A549 (cell line): ENCODE measurements at regions not wholly inside any gene's neighbourhood (a gene's known extent, or its start where the extent isn't known, plus 50 kb on each side); places are given as distances from the start of the nearest gene placed in this dataset.

ENCODE experiments used
- ATAC-seq, 2 experiments: fragments of 200-7000 bp in 1 of 2; fragments of >200 bp in 1 of 2; cut with Nextera tagmentation in 1 of 2; cut with Tn5 transposase in 1 of 2; 3 replicates each; pipeline versions ENCODE4 v1.8.0 to v1.9.1; 2018 to 2020; ENCODE audit warnings: mild to moderate bottlenecking in 1 of 2, moderate library complexity in 1 of 2
- CTCF ChIA-PET: fragments of 300-600 bp; sonication (Branson Sonifier 250); formaldehyde crosslinking; extraction: SDS; loops from one replicate; lab custom pipeline; 2021; ENCODE audit warnings: antibody characterized with exemption, inconsistent platforms; lab: Yijun Ruan, JAX
- POLR2A ChIA-PET: fragments of 350-600 bp; formaldehyde crosslinking; extraction: SDS; loops from one replicate; lab custom pipeline; 2021; ENCODE audit warnings: antibody characterized with exemption, inconsistent platforms; lab: Yijun Ruan, JAX
- DNase-seq, 2 experiments: peaks; one replicate each; pipeline versions ENCODE4 v3.0.0 to v3.0.0-alpha.2; 2011 to 2016; ENCODE audit warnings: low read depth in 1 of 2, low spot score in 1 of 2
- FAIRE-seq: peaks from 2 replicates; lab custom pipeline; 2011; peaks lifted over from hg19 to GRCh38; lab: Jason Lieb, UNC
- H3K27ac ChIP-seq, 2 experiments: fragments of >200 bp; sonication (Bioruptor Twin); formaldehyde crosslinking; 3 replicates each; pipeline ENCODE4 v1.5.1; 2016 to 2017
- H3K4me1 ChIP-seq: fragments of >200 bp; sonication (Bioruptor Twin); formaldehyde crosslinking; 3 replicates; pipeline ENCODE4 v1.6.1; 2016
- H3K4me2 ChIP-seq: fragments of >200 bp; sonication (Bioruptor Twin); formaldehyde crosslinking; 3 replicates; pipeline ENCODE4 v1.6.1; 2016
- H3K4me3 ChIP-seq: fragments of >200 bp; sonication (Bioruptor Twin); formaldehyde crosslinking; 3 replicates; pipeline ENCODE4 v1.5.1; 2016
- H3K9me3 ChIP-seq: fragments of >200 bp; sonication (Bioruptor Twin); formaldehyde crosslinking; 3 replicates; pipeline ENCODE4 v1.6.1; 2016
- CBX2 ChIP-seq: fragments of 200-600 bp; sonication (generic); IDR thresholded peaks from 2 replicates; pipeline ENCODE4 v1.6.1; 2016; ENCODE audit warnings: low read depth, mild to moderate bottlenecking, borderline replicate concordance
- CBX8 ChIP-seq: fragments of 200-600 bp; sonication (generic); IDR thresholded peaks from 2 replicates; pipeline ENCODE4 v1.6.1; 2016
- CHD2 ChIP-seq: fragments of 150-350 bp; IDR thresholded peaks from 2 replicates; pipeline ENCODE4 v1.6.1; 2014; ENCODE audit warnings: low read length; ENCODE audit not compliant: partially characterized antibody
- CHD4 ChIP-seq: fragments of 200-600 bp; sonication (generic); IDR thresholded peaks from 2 replicates; pipeline ENCODE4 v1.6.1; 2016; ENCODE audit warnings: antibody characterized with exemption, mild to moderate bottlenecking, borderline replicate concordance
- ESRRA ChIP-seq: fragments of 150-350 bp; IDR thresholded peaks from 2 replicates; pipeline ENCODE4 v1.6.1; 2014; ENCODE audit warnings: mild to moderate bottlenecking, low read length, borderline replicate concordance
- FOXS1 ChIP-seq: fragments of 250-450 bp; sonication (Bioruptor Pico); IDR thresholded peaks from 2 replicates; pipeline ENCODE4 v1.5.0; 2020; ENCODE audit warnings: mild to moderate bottlenecking, moderate library complexity
- HOXB13 ChIP-seq: fragments of 250-450 bp; sonication (Bioruptor Pico); IDR thresholded peaks from 2 replicates; pipeline ENCODE4 v1.5.0; 2020; ENCODE audit warnings: low read depth, mild to moderate bottlenecking, moderate library complexity
- HOXB5 ChIP-seq: fragments of 250-450 bp; sonication (Bioruptor Pico); IDR thresholded peaks from 2 replicates; pipeline ENCODE4 v1.5.0; 2020; ENCODE audit warnings: mild to moderate bottlenecking, moderate library complexity
- JUN ChIP-seq, 2 experiments: fragments of >200 bp; sonication (Bioruptor Twin); formaldehyde crosslinking; IDR thresholded peaks; 2 replicates in 1 of 2; 3 replicates in 1 of 2; pipeline ENCODE4 v1.6.1; 2016 to 2017
- JUNB ChIP-seq: fragments of >200 bp; sonication (Bioruptor Twin); formaldehyde crosslinking; IDR thresholded peaks from 2 replicates; pipeline ENCODE4 v1.6.1; 2016
- KDM1A ChIP-seq: fragments of 200-600 bp; sonication (generic); IDR thresholded peaks from 2 replicates; pipeline ENCODE4 v1.6.1; 2016; ENCODE audit warnings: low read depth, mild to moderate bottlenecking
- MAFK ChIP-seq: fragments of 450-650 bp; IDR thresholded peaks from 2 replicates; pipeline ENCODE4 v1.6.1; 2014; ENCODE audit not compliant: partially characterized antibody
- MAZ ChIP-seq: fragments of 150-350 bp; IDR thresholded peaks from 2 replicates; pipeline ENCODE4 v1.6.1; 2014; ENCODE audit warnings: antibody characterized with exemption, low read depth, low read length, borderline replicate concordance
- NR3C1 ChIP-seq: fragments of >200 bp; sonication (Bioruptor Twin); formaldehyde crosslinking; IDR thresholded peaks from 3 replicates; pipeline ENCODE4 v1.6.1; 2017
- PHF8 ChIP-seq: fragments of 200-600 bp; sonication (generic); IDR thresholded peaks from 2 replicates; pipeline ENCODE4 v1.6.1; 2016; ENCODE audit warnings: low read depth, mild to moderate bottlenecking, antibody characterized with exemption, moderate library complexity, borderline replicate concordance
- POLR2A ChIP-seq: IDR thresholded peaks from 2 replicates; pipeline ENCODE4 v1.6.1; 2012; ENCODE audit warnings: mild to moderate bottlenecking, low read length
- RARB ChIP-seq: fragments of 250-450 bp; sonication (Bioruptor Pico); IDR thresholded peaks from 2 replicates; pipeline ENCODE4 v1.8.0; 2021; ENCODE audit warnings: mild to moderate bottlenecking, moderate library complexity
- RCOR1 ChIP-seq: fragments of 150-350 bp; IDR thresholded peaks from 2 replicates; pipeline ENCODE4 v1.6.1; 2014; ENCODE audit warnings: antibody characterized with exemption, low read length, low read depth
- RFX5 ChIP-seq: fragments of 450-650 bp; IDR thresholded peaks from 2 replicates; pipeline ENCODE4 v1.7.1; 2014; ENCODE audit warnings: antibody characterized with exemption, mild to moderate bottlenecking, moderate library complexity
- TP53 ChIP-seq: fragments of 250-450 bp; sonication (Bioruptor Pico); IDR thresholded peaks from 2 replicates; pipeline ENCODE4 v1.5.0; 2021; ENCODE audit warnings: mild to moderate bottlenecking, moderate library complexity
- ZC3H11A ChIP-seq: fragments of 450-650 bp; IDR thresholded peaks from 2 replicates; pipeline ENCODE4 v1.6.1; 2014; ENCODE audit warnings: antibody characterized with exemption, mild to moderate bottlenecking
- ZFP36 ChIP-seq: fragments of 450-650 bp; IDR thresholded peaks from 2 replicates; pipeline ENCODE4 v1.6.1; 2014; ENCODE audit warnings: borderline replicate concordance; ENCODE audit not compliant: partially characterized antibody
- ZNF302 ChIP-seq: fragments of 250-450 bp; sonication (Bioruptor Pico); IDR thresholded peaks from 2 replicates; pipeline ENCODE4 v1.9.0; 2021; ENCODE audit warnings: inconsistent platforms, mild to moderate bottlenecking, moderate library complexity
- ZSCAN20 ChIP-seq: fragments of 250-450 bp; sonication (Bioruptor Pico); IDR thresholded peaks from 2 replicates; pipeline ENCODE4 v1.8.0; 2022; ENCODE audit warnings: mild to moderate bottlenecking, moderate library complexity
- WGBS: methylation state at CpG from one replicate; pipeline ENCODE4 v1.1.6; 2017; ENCODE audit errors: missing lambda C conversion rate; 5-methylcytosine and 5-hydroxymethylcytosine counted together
- TF ChIP-seq, protein P1 (sequence below): fragments of 150-350 bp; IDR thresholded peaks from 2 replicates; pipeline ENCODE4 v1.6.1; 2014; ENCODE audit warnings: low read depth, mild to moderate bottlenecking, low read length
- TF ChIP-seq, protein P2 (sequence below): IDR thresholded peaks from 2 replicates; pipeline ENCODE4 v1.6.1; 2012
- TF ChIP-seq, protein P3 (sequence below): fragments of >200 bp; sonication (Bioruptor Twin); formaldehyde crosslinking; IDR thresholded peaks from 3 replicates; pipeline ENCODE4 v1.6.1; 2016
- TF ChIP-seq, protein P4 (sequence below): fragments of 200-600 bp; sonication (generic); IDR thresholded peaks from 2 replicates; pipeline ENCODE4 v1.6.1; 2016; ENCODE audit warnings: antibody characterized with exemption, mild to moderate bottlenecking, moderate library complexity
- TF ChIP-seq, protein P5 (sequence below): IDR thresholded peaks from 2 replicates; pipeline ENCODE4 v1.6.1; 2012; ENCODE audit warnings: low read depth, borderline replicate concordance

DNA sequence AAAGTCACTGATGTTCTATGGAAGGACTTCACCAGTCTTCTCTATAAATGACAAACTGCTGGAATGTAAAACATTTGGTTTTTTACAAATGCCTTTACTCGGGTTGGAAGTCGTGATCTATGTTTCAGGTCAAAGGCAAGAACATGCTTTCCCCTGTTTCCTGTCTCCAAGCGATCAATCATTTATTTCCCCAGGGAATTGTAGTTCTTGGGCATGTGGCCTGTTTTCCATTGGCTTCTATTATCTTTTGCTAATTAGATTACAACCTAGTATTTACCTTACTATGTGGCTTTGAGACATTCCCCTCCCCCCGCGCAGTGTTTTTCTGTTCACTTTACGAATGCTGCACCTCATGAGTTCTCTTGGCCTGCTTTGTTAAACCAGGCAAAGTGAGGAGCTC is 684.2 kb downstream of the EPHA4 start:
- CTCF ChIA-PET = no interaction called here
- TF ChIP-seq PHF8 = no peak
- TF ChIP-seq, protein P1, sequence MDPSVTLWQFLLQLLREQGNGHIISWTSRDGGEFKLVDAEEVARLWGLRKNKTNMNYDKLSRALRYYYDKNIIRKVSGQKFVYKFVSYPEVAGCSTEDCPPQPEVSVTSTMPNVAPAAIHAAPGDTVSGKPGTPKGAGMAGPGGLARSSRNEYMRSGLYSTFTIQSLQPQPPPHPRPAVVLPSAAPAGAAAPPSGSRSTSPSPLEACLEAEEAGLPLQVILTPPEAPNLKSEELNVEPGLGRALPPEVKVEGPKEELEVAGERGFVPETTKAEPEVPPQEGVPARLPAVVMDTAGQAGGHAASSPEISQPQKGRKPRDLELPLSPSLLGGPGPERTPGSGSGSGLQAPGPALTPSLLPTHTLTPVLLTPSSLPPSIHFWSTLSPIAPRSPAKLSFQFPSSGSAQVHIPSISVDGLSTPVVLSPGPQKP = no peak
- no peak for TF ChIP-seq ZSCAN20 (CRISPR knock-in tag)
- no peak for TF ChIP-seq KDM1A
- Histone ChIP-seq H3K27ac (no peak overlapping the region), H3K4me3 (no peak overlapping the region), H3K4me2 (no peak overlapping the region), H3K9me3 (0 out of 3 replicates have a peak, but pooled peaks cover 3% of the 10 kb centered on the region), H3K4me1 (no peaks in the 10 kb centered on the region)
- WGBS = 62% methylated on average over 6 of the region's 6 CpGs
- no peak for DNase-seq
- ATAC-seq = no peak
- FAIRE-seq = no peak
- POLR2A ChIA-PET = no interaction called here

DNA sequence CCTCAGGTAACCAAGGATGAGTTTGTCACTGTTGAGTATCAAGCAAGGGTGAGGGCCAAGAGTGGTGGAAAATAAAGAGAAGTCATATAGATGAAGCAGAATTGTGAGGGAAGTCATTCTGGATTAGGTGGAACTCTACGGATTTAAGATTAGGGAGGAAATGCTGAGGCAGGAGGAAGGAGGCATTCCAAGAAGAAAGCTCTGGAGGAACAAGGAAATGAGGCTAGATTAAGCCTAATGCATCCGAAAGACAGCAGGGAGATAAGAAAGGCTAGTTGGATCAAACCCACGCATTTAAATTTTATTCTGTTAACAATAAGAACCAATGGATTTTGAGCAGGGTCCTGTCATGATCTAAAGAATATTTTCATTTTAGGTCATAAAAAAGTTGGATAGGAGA is 681.2 kb downstream of the EPHA4 start:
- DNase-seq (no peak), ATAC-seq (no peak), FAIRE-seq (no peak)
- no peak overlapping the region for H3K4me3 ChIP-seq
- 0 out of 3 replicates have a peak, but pooled peaks cover 3% of the 10 kb centered on the region for H3K9me3 ChIP-seq
- H3K27ac ChIP-seq = no peak overlapping the region
- no peaks in the 10 kb centered on the region for H3K4me1 ChIP-seq
- ChIA-PET CTCF (no interaction called here), POLR2A (no interaction called here)
- 60% methylated on average over 3 of the region's 3 CpGs for WGBS
- H3K4me2 ChIP-seq = no peak overlapping the region
- TF ChIP-seq CHD4 (no peak), FOXS1 (CRISPR knock-in tag) (no peak), CBX2 (no peak), RCOR1 (no peak), ESRRA (no peak), TP53 (CRISPR knock-in tag) (no peak), RARB (CRISPR knock-in tag) (no peak), MAFK (no peak), JUN (IDR thresholded peaks at IDR 0.05) (no peak), CBX8 (no peak), CHD2 (no peak), MAZ (no peak), JUNB (no peak), HOXB13 (no peak), RFX5 (no peak), HOXB5 (CRISPR knock-in tag) (no peak), POLR2A (no peak), NR3C1 (no peak)
- TF ChIP-seq, protein P2, sequence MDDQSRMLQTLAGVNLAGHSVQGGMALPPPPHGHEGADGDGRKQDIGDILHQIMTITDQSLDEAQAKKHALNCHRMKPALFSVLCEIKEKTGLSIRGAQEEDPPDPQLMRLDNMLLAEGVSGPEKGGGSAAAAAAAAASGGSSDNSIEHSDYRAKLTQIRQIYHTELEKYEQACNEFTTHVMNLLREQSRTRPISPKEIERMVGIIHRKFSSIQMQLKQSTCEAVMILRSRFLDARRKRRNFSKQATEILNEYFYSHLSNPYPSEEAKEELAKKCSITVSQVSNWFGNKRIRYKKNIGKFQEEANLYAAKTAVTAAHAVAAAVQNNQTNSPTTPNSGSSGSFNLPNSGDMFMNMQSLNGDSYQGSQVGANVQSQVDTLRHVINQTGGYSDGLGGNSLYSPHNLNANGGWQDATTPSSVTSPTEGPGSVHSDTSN = no peak
- TF ChIP-seq, protein P3, sequence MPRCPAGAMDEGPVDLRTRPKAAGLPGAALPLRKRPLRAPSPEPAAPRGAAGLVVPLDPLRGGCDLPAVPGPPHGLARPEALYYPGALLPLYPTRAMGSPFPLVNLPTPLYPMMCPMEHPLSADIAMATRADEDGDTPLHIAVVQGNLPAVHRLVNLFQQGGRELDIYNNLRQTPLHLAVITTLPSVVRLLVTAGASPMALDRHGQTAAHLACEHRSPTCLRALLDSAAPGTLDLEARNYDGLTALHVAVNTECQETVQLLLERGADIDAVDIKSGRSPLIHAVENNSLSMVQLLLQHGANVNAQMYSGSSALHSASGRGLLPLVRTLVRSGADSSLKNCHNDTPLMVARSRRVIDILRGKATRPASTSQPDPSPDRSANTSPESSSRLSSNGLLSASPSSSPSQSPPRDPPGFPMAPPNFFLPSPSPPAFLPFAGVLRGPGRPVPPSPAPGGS = no peak

DNA sequence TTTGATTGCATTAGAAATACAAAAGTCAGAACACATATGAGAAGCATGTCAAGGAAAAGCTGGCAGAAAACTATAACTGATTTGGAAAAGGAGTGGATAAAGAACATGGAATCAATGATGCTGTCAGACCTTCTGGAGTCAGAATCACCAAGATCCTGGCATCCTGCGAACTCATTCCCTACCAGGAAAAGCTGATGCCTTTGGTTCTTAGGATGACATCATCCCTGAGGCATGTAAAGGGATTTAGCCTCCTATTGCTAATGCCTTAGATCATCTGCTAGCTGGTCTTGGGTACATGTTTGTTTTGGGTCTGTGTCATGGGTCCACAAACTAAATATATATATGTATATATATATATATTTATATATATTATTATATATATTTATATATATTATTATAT is 680.7 kb downstream of the EPHA4 start:
- H3K4me1 ChIP-seq = no peaks in the 10 kb centered on the region
- ATAC-seq = 0 out of 6 replicates have a peak, but pooled peaks of 1 of the 2 experiments have one; percentile 43
- no peak overlapping the region for H3K4me2 ChIP-seq
- POLR2A ChIA-PET = no interaction called here
- TF ChIP-seq, protein P4, sequence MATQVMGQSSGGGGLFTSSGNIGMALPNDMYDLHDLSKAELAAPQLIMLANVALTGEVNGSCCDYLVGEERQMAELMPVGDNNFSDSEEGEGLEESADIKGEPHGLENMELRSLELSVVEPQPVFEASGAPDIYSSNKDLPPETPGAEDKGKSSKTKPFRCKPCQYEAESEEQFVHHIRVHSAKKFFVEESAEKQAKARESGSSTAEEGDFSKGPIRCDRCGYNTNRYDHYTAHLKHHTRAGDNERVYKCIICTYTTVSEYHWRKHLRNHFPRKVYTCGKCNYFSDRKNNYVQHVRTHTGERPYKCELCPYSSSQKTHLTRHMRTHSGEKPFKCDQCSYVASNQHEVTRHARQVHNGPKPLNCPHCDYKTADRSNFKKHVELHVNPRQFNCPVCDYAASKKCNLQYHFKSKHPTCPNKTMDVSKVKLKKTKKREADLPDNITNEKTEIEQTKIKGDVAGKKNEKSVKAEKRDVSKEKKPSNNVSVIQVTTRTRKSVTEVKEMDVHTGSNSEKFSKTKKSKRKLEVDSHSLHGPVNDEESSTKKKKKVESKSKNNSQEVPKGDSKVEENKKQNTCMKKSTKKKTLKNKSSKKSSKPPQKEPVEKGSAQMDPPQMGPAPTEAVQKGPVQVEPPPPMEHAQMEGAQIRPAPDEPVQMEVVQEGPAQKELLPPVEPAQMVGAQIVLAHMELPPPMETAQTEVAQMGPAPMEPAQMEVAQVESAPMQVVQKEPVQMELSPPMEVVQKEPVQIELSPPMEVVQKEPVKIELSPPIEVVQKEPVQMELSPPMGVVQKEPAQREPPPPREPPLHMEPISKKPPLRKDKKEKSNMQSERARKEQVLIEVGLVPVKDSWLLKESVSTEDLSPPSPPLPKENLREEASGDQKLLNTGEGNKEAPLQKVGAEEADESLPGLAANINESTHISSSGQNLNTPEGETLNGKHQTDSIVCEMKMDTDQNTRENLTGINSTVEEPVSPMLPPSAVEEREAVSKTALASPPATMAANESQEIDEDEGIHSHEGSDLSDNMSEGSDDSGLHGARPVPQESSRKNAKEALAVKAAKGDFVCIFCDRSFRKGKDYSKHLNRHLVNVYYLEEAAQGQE = no peak
- TF ChIP-seq, protein P5, sequence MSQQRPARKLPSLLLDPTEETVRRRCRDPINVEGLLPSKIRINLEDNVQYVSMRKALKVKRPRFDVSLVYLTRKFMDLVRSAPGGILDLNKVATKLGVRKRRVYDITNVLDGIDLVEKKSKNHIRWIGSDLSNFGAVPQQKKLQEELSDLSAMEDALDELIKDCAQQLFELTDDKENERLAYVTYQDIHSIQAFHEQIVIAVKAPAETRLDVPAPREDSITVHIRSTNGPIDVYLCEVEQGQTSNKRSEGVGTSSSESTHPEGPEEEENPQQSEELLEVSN = no peak
- TF ChIP-seq ZC3H11A (no peak), ZNF302 (CRISPR knock-in tag) (no peak), ZFP36 (no peak), JUN (IDR thresholded peaks at IDR 0.05) (no peak)
- TF ChIP-seq, all 56 proteins: peak for 0
- Histone ChIP-seq H3K9me3 (0 out of 3 replicates have a peak, but pooled peaks cover 3% of the 10 kb centered on the region), H3K27ac (no peak overlapping the region), H3K4me3 (no peak overlapping the region)
- DNase-seq (peak; percentile 22 to 47), FAIRE-seq (no peak)
- WGBS = 26% methylated on average over 1 of the region's 1 CpG
- CTCF ChIA-PET = no interaction called here
